Right atrium auricular region (tissue), 2 donors: ENCODE measurements at regions not wholly inside any gene's neighbourhood (a gene's known extent, or its start where the extent isn't known, plus 50 kb on each side); places are given as distances from the start of the nearest gene placed in this dataset.

Experiments used
- DNase-seq: peaks from one replicate; pipeline ENCODE4 v3.0.0-alpha.2; 2019; ENCODE audit warnings: low spot score
- H3K27ac ChIP-seq, 2 donors: fragments of 200-600 bp; sonication (generic); 1 replicate in 1 of 2; 2 replicates in 1 of 2; pipeline ENCODE4 v1.5.1; 2016 to 2019
- H3K27me3 ChIP-seq, 2 donors: fragments of 200-600 bp; sonication (generic); one replicate each; pipeline versions ENCODE4 v1.5.1 to v1.6.0; 2017 to 2019
- H3K36me3 ChIP-seq: fragments of 200-600 bp; sonication (generic); one replicate; pipeline ENCODE4 v1.5.1; 2016
- H3K4me1 ChIP-seq, 2 donors: fragments of 200-600 bp; sonication (generic); one replicate each; pipeline versions ENCODE4 v1.5.1 to v1.6.0; 2017 to 2019
- H3K4me3 ChIP-seq, 2 donors: fragments of 200-600 bp; sonication (generic); 1 replicate in 1 of 2; 2 replicates in 1 of 2; pipeline ENCODE4 v1.5.1; 2017 to 2019; ENCODE audit warnings: mild to moderate bottlenecking in 1 of 2, moderate library complexity in 1 of 2
- H3K9me3 ChIP-seq, 2 donors: fragments of 200-600 bp; sonication (generic); one replicate each; pipeline ENCODE4 v1.5.1; 2019
- TF ChIP-seq, protein P1 (sequence below), 2 donors: fragments of 200-600 bp; sonication (generic); IDR thresholded peaks; one replicate each; pipeline ENCODE4 v1.5.1; 2019; ENCODE audit warnings: antibody characterized with exemption in 2 of 2

DNA sequence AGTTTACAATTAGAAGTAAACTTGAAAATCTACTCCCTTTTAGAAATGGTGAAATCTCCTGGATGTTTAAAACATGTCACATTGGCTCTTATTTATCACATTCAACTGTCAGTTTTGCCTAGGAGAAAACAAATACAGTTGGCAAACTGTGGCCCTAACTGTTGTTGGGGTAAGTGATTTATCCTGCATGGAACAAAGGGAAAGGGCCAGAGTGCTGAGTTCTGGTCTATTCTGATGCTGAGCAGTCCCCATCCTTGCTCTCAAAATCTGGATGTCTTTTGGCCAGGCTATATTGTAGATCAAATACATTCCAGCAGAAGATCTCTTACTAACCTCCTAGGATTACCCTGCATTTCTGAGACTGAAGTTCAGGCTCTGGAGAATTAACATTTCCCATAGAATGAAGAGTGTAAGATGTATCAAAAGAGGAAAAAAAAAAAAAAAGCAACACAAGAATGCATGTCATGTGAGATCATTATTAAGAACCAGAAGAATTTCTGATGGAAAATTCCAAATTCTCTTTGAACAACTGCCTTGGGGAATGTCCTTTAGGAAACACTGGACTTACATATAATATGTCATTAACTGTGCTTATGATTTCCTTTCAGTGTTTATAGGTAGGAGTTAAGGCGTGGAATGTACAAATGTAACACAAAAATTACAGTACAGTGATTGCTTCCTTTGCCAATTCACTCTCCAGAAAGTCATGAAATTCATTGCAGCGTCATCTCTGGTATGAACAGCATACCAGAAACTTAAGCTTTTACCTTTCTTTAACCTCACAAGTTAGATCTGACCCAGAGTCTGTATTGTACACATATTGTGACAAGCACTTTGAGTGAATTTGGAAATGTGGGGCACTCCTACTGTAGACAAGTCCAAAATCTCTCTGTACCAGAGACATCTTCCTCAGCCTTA, 1012.5 kb upstream of the LCORL start:
- Histone ChIP-seq H3K4me1 (no peaks in the 10 kb centered on the region), H3K27me3 (no peaks in the 10 kb centered on the region), H3K4me3 (no peak overlapping the region), H3K36me3 (no peaks in the 10 kb centered on the region), H3K27ac (no peak overlapping the region), H3K9me3 (no peaks in the 10 kb centered on the region)
- no peak for DNase-seq
- TF ChIP-seq, protein P1, sequence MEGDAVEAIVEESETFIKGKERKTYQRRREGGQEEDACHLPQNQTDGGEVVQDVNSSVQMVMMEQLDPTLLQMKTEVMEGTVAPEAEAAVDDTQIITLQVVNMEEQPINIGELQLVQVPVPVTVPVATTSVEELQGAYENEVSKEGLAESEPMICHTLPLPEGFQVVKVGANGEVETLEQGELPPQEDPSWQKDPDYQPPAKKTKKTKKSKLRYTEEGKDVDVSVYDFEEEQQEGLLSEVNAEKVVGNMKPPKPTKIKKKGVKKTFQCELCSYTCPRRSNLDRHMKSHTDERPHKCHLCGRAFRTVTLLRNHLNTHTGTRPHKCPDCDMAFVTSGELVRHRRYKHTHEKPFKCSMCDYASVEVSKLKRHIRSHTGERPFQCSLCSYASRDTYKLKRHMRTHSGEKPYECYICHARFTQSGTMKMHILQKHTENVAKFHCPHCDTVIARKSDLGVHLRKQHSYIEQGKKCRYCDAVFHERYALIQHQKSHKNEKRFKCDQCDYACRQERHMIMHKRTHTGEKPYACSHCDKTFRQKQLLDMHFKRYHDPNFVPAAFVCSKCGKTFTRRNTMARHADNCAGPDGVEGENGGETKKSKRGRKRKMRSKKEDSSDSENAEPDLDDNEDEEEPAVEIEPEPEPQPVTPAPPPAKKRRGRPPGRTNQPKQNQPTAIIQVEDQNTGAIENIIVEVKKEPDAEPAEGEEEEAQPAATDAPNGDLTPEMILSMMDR (IDR thresholded peaks at IDR 0.05) = no peak

GRCh38 chr4:19030536-19030935, 1009.0 kb upstream of the LCORL start:
- Histone ChIP-seq H3K36me3 (no peaks in the 10 kb centered on the region), H3K4me1 (no peaks in the 10 kb centered on the region), H3K9me3 (no peaks in the 10 kb centered on the region), H3K27ac (no peak overlapping the region), H3K4me3 (no peak overlapping the region), H3K27me3 (no peaks in the 10 kb centered on the region)
- TF ChIP-seq, protein P1 (IDR thresholded peaks at IDR 0.05) = no peak
- no peak for DNase-seq

DNA sequence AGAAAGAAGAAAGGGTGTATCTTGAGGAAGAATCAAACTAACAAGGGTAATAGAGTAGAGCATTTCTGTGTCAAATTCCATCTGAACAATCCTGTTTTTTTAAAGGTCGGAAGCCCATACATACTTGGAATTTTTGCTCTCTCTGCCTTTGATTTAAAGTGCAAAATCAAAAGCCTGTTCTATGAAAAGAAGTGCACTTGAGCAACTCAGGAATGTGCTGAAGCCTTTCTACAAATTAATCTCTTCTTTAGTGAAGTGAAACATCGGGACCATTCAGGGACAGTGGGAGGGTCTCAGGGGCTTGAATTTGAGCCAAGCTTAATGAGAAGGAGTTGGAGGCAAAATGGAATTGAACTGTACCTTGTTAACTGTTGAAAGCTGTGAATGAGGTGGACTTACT, 1008.5 kb upstream of the LCORL start:
- Histone ChIP-seq H3K27me3 (no peaks in the 10 kb centered on the region), H3K9me3 (no peaks in the 10 kb centered on the region), H3K4me3 (no peak overlapping the region), H3K4me1 (no peaks in the 10 kb centered on the region), H3K36me3 (no peaks in the 10 kb centered on the region), H3K27ac (no peak overlapping the region)
- no peak for DNase-seq
- TF ChIP-seq, protein P1 (IDR thresholded peaks at IDR 0.05) = no peak

DNA sequence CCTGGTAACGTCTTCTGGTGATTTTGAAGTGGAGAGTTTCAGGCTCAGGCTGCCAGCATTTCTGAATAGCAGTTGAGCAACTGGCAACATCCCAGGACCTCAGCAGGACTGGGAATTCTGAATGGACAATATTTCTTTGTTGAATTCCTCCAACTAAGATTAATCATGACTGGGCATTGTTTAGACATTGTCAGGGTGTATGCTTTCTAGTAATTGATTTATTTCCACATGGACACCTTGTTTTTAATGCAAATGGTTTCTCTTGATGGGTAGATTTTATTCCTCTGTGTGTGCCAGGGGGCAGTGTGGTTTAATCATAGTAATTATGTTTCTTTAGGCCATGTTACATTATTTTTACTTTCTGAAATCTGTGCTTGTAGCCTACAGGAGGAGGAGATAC, 1004.7 kb upstream of the LCORL start:
- no peaks in the 10 kb centered on the region for H3K27me3 ChIP-seq
- TF ChIP-seq, protein P1 (IDR thresholded peaks at IDR 0.05) = no peak
- no peak overlapping the region for H3K27ac ChIP-seq
- DNase-seq = no peak
- no peaks in the 10 kb centered on the region for H3K36me3 ChIP-seq
- H3K9me3 ChIP-seq = no peaks in the 10 kb centered on the region
- H3K4me1 ChIP-seq = no peaks in the 10 kb centered on the region
- no peak overlapping the region for H3K4me3 ChIP-seq

GRCh38 chr4:19025031-19025430, 1003.5 kb upstream of the LCORL start:
- no peaks in the 10 kb centered on the region for H3K36me3 ChIP-seq
- no peak overlapping the region for H3K27ac ChIP-seq
- no peaks in the 10 kb centered on the region for H3K4me1 ChIP-seq
- no peak overlapping the region for H3K4me3 ChIP-seq
- DNase-seq = no peak
- no peaks in the 10 kb centered on the region for H3K27me3 ChIP-seq
- TF ChIP-seq, protein P1 (IDR thresholded peaks at IDR 0.05) = no peak
- H3K9me3 ChIP-seq = no peaks in the 10 kb centered on the region
